IPS-NIHi11 (cell line): ENCODE measurements at regions not wholly inside any gene's neighbourhood (a gene's known extent, or its start where the extent isn't known, plus 50 kb on each side); places are given as distances from the start of the nearest gene placed in this dataset.

Experiments
- DNase-seq: peaks from one replicate; pipeline ENCODE4 v3.0.0; 2012; ENCODE audit warnings: mixed read lengths, low spot score

DNA sequence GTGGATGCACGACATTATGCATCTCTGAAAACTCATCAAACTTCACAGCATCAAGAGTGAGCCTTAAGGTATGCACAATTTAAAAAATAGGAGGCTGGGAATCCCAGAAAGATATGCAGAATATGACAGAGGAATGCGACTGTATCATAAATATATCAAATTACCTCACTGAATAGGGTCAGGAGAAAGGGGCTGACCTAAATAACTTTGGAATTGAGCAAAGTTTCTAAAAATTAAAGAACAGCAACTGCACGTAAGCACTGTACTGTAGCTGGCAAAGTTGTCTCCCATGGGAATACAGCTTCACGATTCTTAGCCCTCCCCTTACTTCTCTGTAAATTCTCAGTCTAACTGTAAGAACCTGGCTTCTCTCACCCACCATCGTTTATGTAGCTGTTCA lies 397.4 kb upstream of the ZFP42 start:
- no peak for DNase-seq

DNA sequence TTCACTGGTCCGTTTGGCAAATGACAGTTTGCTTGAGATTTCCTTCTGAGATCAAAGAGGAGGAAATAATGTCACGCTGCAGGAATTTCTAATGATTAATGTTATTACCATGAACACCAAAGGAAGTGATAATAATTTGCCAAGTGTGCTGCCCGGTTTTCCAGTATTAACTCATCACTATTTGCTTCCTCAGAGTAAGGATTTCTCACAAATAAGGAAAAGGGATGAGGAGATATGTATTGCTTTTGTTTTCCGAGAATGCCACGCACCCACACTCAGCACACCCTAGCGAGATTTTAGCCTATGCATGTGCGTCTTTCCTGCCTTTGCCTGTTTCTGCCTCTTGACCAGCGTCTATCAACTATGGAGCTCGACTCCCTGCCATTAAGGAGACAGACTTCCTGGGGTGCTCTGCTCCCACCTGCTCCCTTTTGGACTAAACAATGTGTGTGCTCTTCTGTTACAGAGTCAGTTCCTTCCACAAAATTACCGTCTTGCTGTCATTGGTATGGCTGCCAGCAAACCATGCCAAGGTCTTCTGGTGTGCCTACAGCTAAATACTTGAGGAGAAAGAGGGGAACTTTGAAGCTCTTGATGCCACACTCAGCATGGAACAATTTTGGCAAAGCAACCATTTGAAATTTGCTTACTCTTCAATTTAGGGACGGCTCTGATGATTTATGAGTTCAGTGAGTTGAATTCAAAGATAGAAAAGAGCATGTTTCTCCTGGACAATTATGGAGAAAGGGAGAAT lies 393.1 kb upstream of the ZFP42 start:
- no peak for DNase-seq

DNA sequence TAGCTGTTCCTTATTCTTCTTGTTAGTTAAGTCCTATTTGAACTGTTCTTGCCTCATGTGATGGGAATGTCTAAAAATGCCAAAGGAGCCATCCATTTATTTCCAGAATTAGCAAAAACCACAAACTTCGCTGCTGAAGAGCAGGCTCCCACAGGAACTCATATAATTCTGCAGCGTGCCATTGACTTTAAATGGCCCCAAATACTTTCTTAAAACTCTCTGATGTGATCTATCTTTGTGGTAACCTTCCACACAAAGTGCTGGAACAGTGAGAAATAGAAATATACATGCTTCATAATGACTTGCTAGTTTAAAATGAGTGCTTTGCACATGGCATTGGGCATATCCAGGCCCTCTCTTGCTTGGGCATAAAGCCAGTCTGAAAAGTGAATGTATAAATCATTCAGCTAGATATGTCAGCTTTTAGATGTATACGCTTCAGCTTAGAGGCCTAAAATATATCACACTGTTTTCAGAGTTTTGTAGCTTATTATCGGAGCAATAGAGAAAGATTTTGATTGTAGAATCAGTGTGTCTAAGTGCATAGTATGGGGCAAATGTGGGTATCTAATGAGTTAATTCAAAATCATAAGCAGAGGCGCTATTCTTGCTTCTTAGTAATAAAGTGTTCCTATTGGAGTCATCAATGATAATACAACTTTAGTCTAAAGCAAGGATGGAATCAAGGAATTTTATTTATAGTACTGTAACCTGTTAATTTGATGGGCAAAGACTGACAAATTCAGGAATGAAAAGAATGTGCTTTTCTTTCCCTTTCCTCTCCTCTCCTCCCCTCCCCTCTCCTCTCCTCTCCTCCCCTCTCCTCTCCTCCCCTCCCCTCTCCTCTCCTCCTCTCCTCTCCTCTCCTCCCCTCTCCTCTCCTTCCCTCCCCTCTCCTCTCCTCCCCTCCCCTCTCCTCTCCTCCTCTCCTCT lies 392.2 kb upstream of the ZFP42 start:
- DNase-seq = no peak

DNA sequence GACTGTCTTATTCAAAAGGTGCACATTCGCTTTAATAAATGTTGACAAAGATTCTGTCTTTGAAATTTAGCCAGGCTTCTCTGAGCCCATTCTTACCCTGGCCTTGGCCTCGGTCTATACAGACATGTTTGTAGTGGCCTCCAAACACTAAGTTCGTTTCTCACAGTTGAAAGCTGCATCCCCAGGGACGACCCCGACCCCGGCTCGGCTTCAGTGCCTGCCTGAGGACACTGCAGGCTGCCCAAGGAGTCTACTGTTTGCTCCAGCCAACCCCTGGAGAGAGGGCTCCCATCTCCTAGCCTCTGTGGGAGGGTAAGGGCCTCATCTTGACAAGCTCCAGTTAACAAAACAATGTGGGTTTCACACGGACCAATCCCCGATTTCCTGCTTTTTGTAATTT lies 390.6 kb upstream of the ZFP42 start:
- DNase-seq = no peak

DNA sequence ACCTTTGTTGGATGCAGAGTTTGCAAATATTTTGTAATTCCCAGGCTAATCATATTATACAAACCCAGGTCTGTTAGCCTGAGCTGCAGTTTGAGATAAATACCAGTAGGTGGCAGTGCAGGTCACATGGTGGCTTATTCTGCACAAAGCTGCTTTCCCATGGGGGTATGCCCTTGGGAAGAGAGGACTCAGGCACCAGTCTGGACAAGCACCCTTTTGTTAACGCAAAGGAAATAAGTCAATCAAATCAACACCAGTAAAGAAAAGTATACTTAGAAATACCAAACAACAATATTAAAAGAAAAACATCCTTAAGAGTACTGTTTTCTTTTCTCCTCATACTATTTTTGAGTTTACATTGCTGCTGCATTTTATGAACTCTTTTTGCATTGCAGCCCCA lies 389.0 kb upstream of the ZFP42 start:
- DNase-seq = peak; percentile 76

DNA sequence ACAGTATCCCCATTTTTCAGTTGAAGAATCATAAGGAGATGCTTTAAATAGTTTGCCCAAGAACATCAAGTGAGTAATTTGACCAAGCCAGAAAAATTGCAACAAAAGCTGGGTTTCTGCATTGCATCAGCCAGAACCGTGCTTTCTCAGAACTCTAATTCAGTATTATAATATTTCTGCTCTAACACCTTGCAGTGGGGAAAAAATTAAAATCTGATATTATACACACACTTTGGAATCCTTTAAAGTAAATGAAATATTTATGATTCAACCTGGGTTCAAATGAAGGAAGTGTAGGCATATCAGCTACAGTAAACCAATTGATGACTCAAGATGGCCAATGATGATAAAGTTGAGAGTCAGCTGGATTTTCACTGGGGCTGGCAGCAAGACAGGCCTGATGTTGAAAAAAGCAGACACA lies 387.6 kb upstream of the ZFP42 start:
- no peak for DNase-seq

DNA sequence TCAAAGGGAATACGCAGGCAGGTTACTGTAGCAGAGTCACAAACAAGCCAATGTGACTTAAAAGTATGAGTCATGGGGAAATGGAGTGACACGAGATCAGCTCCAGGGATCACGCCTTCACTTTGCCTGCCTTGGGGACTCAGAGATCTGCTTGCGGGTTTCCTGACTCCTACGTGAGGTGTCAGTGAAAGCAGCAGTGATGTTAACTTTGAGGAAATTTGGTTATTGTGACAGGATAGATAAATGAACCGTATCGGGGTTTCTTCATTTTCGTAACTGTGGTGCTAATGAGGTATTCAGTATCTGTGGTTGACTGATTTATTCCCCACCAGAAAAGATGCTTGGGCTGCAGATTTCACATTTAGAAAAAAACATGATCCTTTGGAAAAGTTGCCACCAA lies 383.3 kb upstream of the ZFP42 start:
- no peak for DNase-seq

DNA sequence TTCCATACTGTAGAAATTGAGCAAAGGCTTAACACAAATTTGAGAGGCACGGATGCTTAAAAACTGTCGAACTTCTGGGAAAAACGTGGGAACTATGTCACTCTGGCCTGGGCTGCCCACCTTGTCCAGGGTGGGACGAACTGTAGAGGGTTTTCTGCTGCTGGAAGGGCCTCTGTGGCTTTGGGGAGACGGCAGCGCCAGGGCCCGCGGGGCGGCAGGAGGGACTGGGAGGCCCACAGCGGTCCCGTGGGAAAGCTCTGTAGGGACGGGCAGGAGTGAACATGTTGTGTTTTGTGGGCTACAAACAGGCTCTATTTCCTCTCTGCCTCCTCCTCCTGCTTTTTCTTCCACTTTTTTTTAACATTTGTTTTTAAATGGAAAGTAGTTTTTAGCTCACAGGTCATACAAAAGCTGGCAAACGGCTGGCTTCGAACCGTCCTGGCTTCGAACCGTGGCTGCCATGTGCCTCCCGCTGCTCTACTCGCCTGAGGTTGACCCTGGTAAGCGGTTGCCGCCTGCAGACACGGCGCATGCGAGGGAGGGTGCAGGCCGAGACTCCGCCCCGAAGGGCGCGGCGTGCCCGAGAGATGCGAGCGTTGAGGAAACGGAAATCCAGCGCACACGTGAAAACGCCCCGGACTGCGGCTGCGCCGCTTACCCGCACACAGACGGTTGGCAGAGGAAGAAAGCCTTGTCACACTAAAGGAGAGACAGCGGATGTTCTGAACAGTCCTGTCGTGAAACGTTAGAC lies 382.3 kb upstream of the ZFP42 start:
- no peak for DNase-seq

DNA sequence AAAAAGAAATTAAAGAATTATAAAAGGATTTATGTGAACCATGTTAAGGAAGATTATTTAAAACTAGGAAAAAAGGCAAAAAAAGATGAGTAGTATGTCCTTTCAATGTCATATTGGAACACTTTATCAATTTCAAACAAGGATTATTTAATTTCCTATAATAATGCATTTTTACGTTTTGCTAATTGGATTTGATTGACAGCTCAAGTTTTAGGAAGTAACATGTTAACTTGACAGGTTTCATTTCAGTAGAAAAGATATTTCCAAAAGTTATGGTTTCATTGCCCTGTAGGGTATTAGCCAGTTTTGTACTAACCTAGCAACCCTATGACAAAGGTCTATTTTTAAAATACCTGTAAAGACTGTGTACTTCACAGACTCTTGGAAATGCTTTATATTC lies 379.6 kb upstream of the ZFP42 start:
- no peak for DNase-seq

DNA sequence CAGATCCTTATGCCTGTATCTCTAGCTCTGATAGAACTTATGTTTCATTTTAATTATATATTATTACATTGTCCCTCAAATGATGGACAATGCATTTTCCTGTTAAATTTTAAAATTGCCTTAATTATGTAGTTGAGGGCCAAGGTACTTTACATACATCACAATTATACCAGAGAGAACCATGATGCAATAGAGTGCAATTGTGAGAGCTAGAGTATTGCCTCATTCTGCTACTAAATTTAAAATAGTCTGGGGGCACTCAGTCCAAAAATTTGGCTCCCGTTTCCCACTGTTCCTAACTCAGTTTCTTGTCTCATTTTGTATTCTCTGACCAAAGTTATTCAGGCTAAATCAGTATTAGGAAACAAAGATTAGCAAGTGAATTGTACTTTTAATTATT lies 378.5 kb upstream of the ZFP42 start:
- no peak for DNase-seq

DNA sequence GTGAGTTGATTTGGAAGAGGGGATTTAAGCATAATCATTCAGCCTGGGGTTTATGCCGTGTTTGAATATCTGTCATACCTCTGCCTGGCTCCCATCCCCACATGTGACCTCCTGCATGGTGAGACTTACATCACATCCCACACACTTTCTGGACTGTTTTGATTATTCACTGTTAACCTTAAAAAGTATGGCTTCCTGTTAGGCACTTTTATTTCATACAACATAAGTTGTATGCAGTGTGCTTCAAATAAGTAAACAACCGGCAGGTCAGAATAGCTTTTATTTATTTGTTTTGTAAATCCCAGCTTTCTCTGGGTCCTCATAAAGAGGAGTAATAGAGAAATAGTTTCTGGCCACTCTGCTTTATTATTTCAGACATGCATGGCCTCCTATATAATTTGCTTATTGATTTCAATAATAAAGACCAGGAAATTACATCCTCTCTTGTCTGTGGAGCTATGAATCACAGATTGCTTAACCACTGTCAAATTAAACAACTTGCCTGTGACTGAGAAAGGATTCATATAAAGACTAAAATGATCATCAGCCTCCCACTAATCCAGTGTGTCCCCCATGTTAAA lies 376.8 kb upstream of the ZFP42 start:
- DNase-seq = no peak

DNA sequence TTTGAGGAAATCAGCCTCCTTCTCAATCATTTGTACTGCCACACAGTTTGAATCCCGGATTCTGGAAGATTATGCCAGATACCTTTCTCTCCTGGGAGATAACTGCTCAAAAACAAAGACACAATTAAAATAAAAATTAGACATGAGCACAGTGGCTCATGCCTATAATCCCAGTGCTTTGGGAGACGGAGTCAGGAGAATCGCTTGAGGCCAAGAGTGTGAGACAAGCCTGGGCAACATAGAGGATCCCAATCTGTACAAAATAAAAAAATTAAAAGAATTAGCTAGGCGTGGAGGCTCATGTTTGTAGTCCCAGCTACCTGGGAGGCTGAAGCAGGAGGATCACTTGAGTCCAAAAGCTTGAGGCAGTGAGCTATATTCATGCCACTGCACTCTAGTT lies 376.3 kb upstream of the ZFP42 start:
- no peak for DNase-seq

DNA sequence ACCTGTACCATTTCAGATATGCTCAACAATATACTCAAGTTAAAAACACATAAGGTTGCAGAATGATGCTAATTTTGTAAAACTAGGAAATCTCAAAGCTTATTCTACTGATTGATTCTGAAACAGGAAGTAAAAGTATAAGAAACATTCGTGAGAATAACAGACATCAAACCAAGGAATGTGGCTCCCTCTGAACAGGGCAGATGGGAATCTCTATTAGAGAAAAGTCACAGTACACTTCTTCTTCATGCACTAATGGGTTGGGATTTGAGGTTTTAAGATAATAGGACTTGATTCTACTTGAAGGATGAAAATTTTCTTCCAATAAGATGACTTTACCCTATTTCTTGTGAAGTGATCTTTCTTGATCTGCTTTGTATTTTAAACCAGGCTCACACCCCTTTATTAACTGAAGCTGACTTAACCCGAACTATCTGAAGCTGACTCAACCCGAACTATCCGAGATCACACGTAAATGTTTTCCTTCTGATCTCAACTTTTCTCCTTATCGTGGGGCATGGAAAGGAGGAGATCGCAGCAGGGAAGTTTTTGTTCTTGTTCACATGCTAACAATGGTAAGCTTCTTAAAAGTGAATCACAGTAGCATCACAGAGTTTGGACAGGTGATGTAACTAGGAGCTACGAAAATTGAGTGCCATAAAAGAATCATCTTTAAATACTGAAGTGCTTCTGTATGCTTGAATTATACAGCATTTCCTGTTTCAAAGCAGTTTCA lies 363.1 kb upstream of the ZFP42 start:
- DNase-seq = no peak

DNA sequence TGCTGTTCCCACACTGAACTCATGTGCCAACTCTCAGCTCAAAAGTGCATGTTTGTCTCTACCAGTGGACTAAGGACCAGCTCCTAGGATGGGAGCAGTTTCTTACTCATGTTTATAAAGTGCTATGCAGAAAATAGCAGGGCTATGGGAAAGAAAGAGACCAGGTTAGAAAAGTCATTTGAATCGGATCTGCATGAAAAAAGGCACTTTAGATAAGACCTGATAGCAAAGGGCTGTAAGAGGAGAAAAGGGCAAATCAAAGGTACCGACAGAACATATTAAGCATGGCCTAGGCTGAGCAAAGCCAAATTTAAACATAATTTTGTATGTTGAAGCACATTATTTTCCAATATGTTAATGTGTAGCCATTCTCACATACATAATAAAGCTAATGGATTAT lies 362.3 kb upstream of the ZFP42 start:
- no peak for DNase-seq

DNA sequence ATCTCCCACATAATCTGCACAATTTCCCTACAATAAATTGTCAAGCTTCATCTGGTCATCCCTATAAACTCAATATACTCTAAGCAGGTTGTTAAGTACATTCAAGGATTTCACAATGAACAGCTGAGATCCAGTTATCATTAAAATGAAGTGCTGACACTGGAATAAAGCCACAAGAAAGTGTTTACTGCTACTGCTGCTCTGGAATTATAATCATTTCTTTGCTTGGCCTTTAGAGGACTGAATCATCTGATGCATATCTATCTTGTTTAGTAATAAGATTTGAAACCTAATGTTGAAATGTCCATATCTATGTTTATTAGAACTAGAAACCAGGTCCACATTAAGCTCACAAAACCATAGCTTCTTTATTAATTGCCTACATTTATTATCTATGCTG lies 338.6 kb upstream of the ZFP42 start:
- no peak for DNase-seq

DNA sequence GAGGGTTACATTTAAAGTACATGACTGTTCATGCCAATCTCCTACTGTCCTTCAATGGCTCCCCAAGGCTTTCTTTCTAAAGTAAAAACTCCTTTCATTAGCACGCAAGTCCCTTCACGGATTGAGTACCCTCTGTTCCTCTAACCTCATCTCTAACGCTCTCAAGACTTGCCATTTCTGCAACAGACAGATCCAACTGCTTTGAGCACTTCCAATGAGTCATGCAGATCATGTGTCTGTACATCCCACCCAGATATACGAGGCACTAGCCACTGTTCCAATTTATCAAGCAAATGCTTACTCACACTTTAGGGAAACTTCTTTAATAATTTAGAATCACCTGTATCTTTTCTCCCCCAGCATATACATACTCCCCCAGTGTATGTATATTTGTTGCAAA lies 332.5 kb upstream of the ZFP42 start:
- DNase-seq = no peak

DNA sequence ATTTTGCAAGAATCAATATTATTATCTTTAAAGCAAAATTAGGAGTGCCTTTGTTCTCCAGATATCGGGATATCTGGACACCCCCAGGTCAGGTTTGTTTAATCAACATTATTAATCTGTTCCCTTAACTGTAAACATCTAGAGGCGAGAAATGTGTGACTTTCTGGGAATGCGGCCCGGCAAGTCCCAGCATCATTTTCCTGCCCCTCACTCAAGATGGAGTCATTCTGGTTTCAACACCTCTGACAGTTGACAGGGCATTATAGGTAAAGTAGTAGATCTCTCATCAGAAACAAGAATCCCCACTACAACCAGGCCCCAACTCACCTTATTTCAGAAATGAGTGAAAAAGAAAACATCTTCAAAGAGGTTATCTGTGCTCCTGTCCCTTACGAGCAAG lies 331.6 kb upstream of the ZFP42 start:
- DNase-seq = no peak

DNA sequence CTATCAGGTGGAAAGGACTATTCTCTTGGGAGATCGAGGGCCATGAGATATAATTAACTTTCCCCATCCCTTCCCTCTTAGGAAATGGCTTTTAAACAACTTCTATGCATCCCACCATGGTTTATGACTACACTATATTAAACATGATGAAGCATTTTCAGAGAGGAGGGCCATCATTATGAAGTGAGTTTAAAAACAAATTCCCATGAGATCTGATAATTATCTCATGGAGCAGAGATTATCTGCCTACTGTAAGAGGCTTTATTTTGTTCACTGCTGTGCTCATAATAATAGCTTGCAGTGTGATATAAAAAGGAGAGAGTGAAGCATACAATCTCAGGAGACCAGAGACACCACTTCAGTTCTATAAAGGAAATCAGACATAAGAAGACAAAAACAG lies 330.5 kb upstream of the ZFP42 start:
- no peak for DNase-seq

DNA sequence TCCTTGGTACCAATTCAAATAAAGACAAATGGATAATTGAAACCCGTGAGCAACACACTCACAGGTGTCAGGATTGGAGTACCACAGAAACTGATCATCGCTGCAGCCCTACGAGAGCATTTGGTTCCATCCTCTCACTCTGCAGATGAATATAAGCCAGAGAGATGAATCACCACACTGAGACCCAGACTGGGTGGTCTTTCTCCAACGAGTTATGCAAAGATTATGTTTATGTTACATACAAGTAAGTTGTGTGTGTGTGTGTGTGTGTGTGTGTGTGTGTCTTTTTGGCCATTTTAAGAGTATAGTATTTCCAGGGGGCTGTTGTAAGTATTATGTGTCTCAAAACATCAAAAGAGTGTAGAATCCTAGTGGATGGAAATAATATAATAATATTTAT lies 329.5 kb upstream of the ZFP42 start:
- DNase-seq = no peak

DNA sequence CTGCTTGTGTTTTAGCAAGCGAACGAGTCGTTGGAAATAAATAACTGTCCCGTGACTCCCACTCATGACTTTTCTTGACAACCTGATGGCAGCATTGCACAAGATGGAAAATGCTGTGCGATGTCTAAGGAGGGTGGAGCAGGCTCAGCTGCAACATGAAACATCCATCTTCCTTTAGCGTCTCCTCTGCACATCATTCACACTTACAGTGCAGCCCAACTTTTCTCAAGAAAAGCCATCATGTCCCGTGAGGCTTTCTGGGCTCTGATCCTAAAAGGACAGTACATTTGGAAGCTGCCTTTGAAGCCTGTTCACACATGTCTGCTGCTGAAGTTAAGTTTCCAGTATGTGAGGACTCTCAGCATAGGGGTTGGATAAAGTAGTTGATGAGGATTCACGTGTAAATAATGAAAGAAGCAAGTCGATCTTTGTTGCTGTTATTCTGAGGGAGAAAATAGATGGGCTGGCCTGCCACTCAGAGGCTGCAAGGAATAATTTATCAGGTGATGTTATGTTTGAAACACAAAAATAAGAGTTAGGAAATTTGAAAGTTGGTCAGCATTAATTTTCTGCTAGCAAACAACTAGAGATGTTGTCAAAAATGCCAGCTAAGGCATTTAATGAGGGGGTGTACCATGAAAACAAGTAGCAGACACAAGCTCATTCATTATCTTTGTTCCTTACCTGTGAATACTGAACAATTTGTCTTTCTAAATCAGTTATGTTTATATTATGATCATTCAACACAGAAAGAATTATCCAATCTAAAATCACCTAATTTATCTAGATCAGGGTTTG lies 328.7 kb upstream of the ZFP42 start:
- no peak for DNase-seq
